Kidney epithelial cell (primary cell): ENCODE measurements at regions not wholly inside any gene's neighbourhood (a gene's known extent, or its start where the extent isn't known, plus 50 kb on each side); places are given as distances from the start of the nearest gene placed in this dataset.

Source experiments
- DNase-seq: peaks from one replicate; pipeline ENCODE4 v3.0.0-alpha.2; 2010; ENCODE audit warnings: low read depth
- H3K27me3 ChIP-seq: 2 replicates; pipeline ENCODE4 v1.6.0; 2011; ENCODE audit warnings: low read length; ENCODE audit not compliant: control insufficient read depth, insufficient read depth
- H3K36me3 ChIP-seq: 2 replicates; pipeline ENCODE4 v1.5.1; 2011; ENCODE audit warnings: low read length; ENCODE audit not compliant: control insufficient read depth, insufficient read depth
- H3K4me3 ChIP-seq: 2 replicates; pipeline ENCODE4 v1.5.1; 2011; ENCODE audit warnings: low read depth, mild to moderate bottlenecking, control low read depth, low read length
- TF ChIP-seq, protein P1 (sequence below): IDR thresholded peaks from 2 replicates; pipeline ENCODE4 v1.5.1; 2011; ENCODE audit warnings: mild to moderate bottlenecking, moderate library complexity, low read length, control low read depth, inconsistent platforms; ENCODE audit not compliant: insufficient read depth, poor library complexity, severe bottlenecking

DNA sequence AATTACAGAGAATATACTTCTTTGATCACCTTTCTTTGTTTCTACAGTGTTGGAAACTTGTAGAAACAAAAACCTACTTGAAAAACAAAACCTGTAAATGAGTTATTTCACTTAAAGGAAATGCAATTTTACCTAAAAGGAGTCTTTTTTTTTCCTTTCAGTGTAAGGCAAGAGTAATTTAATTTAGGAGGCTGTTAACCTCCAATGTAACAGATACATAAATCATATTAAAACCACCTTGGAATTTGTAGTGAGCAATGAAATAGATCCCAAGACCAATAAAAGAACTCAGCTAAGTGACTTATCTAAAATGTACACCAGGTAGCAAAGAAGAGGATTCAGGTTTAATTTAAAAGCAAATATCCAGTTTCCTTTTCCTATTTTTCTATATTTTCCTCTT lies 524.8 kb downstream of the CSNK1G3 start:
- DNase-seq, result no peak
- no peak overlapping the region for H3K4me3 ChIP-seq
- H3K27me3 ChIP-seq, result no peaks in the 10 kb centered on the region
- TF ChIP-seq, protein P1, sequence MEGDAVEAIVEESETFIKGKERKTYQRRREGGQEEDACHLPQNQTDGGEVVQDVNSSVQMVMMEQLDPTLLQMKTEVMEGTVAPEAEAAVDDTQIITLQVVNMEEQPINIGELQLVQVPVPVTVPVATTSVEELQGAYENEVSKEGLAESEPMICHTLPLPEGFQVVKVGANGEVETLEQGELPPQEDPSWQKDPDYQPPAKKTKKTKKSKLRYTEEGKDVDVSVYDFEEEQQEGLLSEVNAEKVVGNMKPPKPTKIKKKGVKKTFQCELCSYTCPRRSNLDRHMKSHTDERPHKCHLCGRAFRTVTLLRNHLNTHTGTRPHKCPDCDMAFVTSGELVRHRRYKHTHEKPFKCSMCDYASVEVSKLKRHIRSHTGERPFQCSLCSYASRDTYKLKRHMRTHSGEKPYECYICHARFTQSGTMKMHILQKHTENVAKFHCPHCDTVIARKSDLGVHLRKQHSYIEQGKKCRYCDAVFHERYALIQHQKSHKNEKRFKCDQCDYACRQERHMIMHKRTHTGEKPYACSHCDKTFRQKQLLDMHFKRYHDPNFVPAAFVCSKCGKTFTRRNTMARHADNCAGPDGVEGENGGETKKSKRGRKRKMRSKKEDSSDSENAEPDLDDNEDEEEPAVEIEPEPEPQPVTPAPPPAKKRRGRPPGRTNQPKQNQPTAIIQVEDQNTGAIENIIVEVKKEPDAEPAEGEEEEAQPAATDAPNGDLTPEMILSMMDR, result no peak
- H3K36me3 ChIP-seq, result no peaks in the 10 kb centered on the region

GRCh38 chr5:124034963-124035362 lies 523.0 kb downstream of the CSNK1G3 start:
- TF ChIP-seq, protein P1, result no peak
- H3K36me3 ChIP-seq, result no peaks in the 10 kb centered on the region
- H3K27me3 ChIP-seq, result no peaks in the 10 kb centered on the region
- H3K4me3 ChIP-seq, result no peak overlapping the region
- DNase-seq, result no peak

GRCh38 chr5:124034083-124034700 lies 522.2 kb downstream of the CSNK1G3 start:
- TF ChIP-seq, protein P1, result no peak
- H3K27me3 ChIP-seq, result no peaks in the 10 kb centered on the region
- H3K36me3 ChIP-seq, result no peaks in the 10 kb centered on the region
- no peak overlapping the region for H3K4me3 ChIP-seq
- no peak for DNase-seq

DNA sequence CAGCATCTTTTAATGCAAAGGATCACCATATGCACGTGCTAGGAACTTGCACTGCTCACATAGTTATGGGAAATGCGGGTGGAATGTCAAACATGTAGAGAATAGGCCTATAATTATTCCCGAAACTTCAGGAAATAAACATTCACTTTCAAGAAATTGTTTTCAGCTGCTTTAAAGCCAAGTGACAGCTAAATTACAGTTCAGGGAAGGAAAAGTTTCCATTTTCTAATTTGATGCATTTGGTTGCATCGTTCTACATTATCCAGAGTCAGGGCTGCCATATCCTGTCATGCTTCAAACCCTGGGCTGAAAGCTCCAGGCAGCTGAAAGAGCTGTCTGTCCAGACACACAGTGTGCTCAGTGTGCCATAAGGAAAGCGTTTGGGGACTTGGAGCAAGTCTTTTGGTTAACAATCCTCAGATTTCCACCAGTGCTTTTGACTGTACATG lies 518.1 kb downstream of the CSNK1G3 start:
- H3K36me3 ChIP-seq, result no peaks in the 10 kb centered on the region
- H3K27me3 ChIP-seq, result no peaks in the 10 kb centered on the region
- no peak for DNase-seq
- no peak overlapping the region for H3K4me3 ChIP-seq
- TF ChIP-seq, protein P1, result no peak

GRCh38 chr5:124027441-124027840 lies 515.5 kb downstream of the CSNK1G3 start:
- Histone ChIP-seq H3K36me3 (no peaks in the 10 kb centered on the region), H3K4me3 (no peak overlapping the region), H3K27me3 (no peaks in the 10 kb centered on the region)
- no peak for DNase-seq
- TF ChIP-seq, protein P1, result no peak

GRCh38 chr5:124025306-124025845 lies 513.4 kb downstream of the CSNK1G3 start:
- no peak for DNase-seq
- TF ChIP-seq, protein P1, result no peak
- H3K27me3 ChIP-seq, result no peaks in the 10 kb centered on the region
- no peaks in the 10 kb centered on the region for H3K36me3 ChIP-seq
- H3K4me3 ChIP-seq, result no peak overlapping the region
